ENCODE measurements at regions not wholly inside any gene's neighbourhood (a gene's known extent, or its start where the extent isn't known, plus 50 kb on each side); places are given as distances from the start of the nearest gene placed in this dataset.

DNA sequence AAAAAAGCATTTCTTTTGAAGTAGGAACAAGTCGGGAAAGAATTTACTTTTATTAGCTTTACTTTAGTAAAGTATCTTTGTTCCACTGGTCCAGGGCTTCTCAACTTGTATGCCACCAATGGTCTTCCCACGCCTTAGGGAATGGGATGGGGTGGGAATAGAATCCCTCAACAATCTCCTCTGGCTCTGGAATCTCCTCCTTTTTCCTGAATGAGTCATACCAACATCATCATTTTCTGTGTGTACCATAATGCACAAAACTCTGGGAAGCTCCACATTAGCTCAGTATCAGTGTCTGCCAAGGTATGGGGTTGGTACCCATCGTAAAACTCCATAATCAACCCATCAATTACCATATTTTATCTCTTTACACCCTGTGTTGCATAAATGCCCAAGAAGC, 159.4 kb upstream of the BMPER start:
- TF ChIP-seq, protein P1, sequence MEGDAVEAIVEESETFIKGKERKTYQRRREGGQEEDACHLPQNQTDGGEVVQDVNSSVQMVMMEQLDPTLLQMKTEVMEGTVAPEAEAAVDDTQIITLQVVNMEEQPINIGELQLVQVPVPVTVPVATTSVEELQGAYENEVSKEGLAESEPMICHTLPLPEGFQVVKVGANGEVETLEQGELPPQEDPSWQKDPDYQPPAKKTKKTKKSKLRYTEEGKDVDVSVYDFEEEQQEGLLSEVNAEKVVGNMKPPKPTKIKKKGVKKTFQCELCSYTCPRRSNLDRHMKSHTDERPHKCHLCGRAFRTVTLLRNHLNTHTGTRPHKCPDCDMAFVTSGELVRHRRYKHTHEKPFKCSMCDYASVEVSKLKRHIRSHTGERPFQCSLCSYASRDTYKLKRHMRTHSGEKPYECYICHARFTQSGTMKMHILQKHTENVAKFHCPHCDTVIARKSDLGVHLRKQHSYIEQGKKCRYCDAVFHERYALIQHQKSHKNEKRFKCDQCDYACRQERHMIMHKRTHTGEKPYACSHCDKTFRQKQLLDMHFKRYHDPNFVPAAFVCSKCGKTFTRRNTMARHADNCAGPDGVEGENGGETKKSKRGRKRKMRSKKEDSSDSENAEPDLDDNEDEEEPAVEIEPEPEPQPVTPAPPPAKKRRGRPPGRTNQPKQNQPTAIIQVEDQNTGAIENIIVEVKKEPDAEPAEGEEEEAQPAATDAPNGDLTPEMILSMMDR (optimal IDR thresholded peaks at IDR 0.05 in 1 of 3, IDR thresholded peaks at IDR 0.05 in 1 of 3, conservative IDR thresholded peaks at IDR 0.05 in 1 of 3; ENCODE audit: extremely low read depth in 1 of 3, insufficient read depth in 2 of 3, low read length in 3 of 3) = no peak
- TF ChIP-seq EZH2 (IDR thresholded peaks at IDR 0.05; ENCODE audit: low read length) = no peak

Data from keratinocyte (primary cell).